Ishikawa (cell line): ENCODE measurements at regions not wholly inside any gene's neighbourhood (a gene's known extent, or its start where the extent isn't known, plus 50 kb on each side); places are given as distances from the start of the nearest gene placed in this dataset.

Source experiments
- CEBPB ChIP-seq: IDR thresholded peaks from 2 replicates; pipeline ENCODE4 v1.6.1; 2012
- CREB1 ChIP-seq: IDR thresholded peaks from 2 replicates; pipeline ENCODE4 v1.6.1; 2012; ENCODE audit warnings: low read depth
- EGR1 ChIP-seq: IDR thresholded peaks from 2 replicates; pipeline ENCODE4 v1.6.1; 2012
- EP300 ChIP-seq: IDR thresholded peaks from 2 replicates; pipeline ENCODE4 v1.6.1; 2012; ENCODE audit warnings: borderline replicate concordance
- FOXM1 ChIP-seq: IDR thresholded peaks from 2 replicates; pipeline ENCODE4 v1.6.1; 2012; ENCODE audit warnings: low read depth, borderline replicate concordance
- MAX ChIP-seq: IDR thresholded peaks from 2 replicates; pipeline ENCODE4 v1.6.1; 2012
- RAD21 ChIP-seq: IDR thresholded peaks from 2 replicates; pipeline ENCODE4 v1.6.1; 2012; ENCODE audit warnings: low read depth
- REST ChIP-seq: IDR thresholded peaks from 2 replicates; pipeline ENCODE4 v1.6.1; 2012; ENCODE audit warnings: low read depth, mild to moderate bottlenecking
- TAF1 ChIP-seq: IDR thresholded peaks from 2 replicates; pipeline ENCODE4 v1.6.1; 2012; ENCODE audit warnings: low read depth, mild to moderate bottlenecking
- TCF12 ChIP-seq: IDR thresholded peaks from 2 replicates; pipeline ENCODE4 v1.6.1; 2012; ENCODE audit warnings: low read depth
- YY1 ChIP-seq: IDR thresholded peaks from 2 replicates; pipeline ENCODE4 v1.6.1; 2012; ENCODE audit warnings: low read depth

DNA sequence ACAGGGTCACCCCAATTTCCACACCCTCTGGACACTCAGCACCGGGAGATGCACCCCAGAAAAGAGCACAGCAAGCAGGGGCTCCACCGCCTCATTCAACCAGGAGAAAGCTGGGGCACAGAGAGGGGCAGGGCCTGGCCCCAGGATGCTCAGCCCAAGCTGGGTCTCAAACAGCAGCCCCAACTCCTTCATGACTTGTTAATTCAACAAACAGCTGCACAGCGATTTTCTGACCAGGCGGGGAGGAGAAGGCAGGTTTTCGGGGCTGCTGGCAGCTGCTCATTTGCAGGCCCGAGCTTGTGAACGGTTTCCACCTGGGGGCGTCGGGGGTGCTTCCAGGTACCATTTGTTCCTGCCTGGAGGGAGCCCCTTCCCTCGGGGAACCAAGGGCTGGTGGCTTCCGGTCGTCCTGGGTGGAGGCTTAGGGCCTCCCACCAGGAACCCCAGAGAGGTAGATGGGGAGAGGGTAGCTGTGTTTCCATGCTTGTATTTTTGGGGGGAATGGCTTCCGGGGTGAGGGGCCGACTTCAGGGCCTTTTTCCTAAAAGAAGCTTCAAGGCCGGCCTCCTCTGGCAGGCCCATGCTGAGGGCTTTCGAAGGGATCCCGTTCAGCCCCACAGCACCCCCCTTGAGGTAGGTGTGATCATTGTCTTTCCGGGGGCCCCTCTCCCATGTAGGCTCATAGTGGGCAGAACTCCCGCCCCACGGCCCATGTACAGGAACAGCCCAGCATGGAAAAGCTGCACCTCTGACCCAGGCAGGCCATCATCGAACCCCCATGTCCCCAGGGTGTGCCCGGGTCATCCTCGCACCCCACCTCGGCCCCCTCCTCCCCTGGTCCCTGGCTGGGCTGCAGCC lies 191.6 kb upstream of the GSE1 start:
- no peak for TF ChIP-seq EGR1
- TF ChIP-seq YY1 = no peak
- TF ChIP-seq CREB1 = no peak
- TF ChIP-seq FOXM1 = no peak
- TF ChIP-seq RAD21 = no peak
- no peak for TF ChIP-seq MAX
- TF ChIP-seq REST = no peak
- TF ChIP-seq TAF1 = no peak
- TF ChIP-seq TCF12 = no peak
- no peak for TF ChIP-seq EP300
- no peak for TF ChIP-seq CEBPB
